Hematopoietic multipotent progenitor cell treated with erythropoietin and hydrocortisone succinate and interleukin-3 and kit ligand, for 6 days (in vitro differentiated cells): ENCODE measurements at regions not wholly inside any gene's neighbourhood (a gene's known extent, or its start where the extent isn't known, plus 50 kb on each side); places are given as distances from the start of the nearest gene placed in this dataset.
A peak's percentile ranks its signal among the peaks of the same experiment; 100 is the strongest.

Source experiments
- DNase-seq: peaks from one replicate; pipeline ENCODE4 v3.0.0-alpha.2; 2015

DNA sequence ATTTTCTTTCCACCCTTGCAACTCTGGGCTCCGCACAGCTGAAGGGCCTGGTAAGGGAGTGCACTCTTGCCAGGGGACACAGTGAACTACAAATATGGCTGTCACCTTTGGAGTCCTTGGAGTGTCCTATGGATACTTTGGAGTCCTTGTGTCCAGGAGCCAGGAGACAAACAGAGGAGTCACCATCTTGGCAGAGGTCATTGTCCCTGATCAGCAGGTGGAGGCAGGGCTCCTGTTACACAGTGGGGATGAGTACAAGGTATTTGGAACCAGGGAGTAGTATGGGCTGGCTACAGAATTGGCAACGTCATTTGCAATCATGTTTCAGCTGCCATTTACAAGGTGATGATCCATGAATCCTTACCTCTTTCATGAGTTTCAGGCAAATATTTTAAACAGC lies 132.5 kb downstream of the FAM161A start:
- DNase-seq: no peak

DNA sequence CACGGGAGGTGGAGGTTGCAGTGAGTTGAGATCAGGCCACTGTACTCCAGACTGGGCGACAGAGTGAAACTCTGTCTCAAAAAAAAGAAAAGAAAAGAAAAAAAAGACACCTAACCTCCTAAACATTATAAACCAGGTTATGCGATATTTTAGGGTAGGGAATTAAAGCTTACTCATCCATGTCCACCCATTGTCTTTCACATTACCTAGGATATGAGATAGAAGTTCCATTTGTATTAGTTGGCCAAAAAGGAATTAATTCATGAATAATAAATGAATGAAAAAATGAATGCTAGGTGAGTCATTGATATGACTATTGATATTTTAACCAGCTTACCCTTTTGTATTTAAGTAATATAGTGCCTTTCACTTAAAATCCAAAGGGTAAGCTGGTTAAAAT lies 132.9 kb downstream of the FAM161A start:
- no peak for DNase-seq

DNA sequence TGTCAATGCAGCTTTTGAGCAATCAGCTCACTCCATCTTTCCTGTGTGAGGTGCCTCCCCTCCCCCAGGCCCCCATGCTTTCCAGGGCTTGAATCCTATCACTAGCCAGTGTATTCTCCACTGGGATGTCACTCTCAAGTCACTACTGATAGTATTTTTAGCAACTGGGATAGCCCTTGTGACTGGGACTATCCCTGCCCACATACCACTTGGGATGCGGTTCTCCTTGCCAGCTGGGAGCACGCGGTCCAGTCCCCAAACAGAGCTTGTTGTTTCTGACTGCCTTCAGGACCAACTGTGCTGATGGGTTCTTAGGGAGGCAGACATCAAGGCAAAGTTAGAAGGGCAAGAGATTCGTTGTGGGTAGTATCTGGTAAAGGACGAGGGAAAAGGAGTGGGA lies 134.9 kb downstream of the FAM161A start:
- no peak for DNase-seq

DNA sequence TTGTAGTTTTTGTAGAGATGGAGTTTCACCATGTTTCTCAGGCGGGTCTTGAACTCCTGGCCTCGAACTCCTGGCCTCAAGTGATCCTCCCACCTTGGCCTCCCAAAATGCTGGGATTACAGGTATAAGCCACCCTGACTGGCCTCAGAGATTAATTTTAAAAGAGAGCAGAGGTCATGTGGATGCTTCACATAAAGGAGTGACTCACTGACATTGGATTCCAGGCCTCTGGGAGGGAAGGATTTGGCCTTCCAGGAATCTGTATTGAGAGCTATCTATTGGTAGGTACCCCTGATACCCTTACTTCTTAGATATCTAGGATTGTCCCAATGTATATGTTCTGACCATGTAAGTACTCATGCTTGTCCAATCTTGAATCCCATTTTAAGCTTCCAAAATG lies 138.4 kb downstream of the FAM161A start:
- DNase-seq: no peak

DNA sequence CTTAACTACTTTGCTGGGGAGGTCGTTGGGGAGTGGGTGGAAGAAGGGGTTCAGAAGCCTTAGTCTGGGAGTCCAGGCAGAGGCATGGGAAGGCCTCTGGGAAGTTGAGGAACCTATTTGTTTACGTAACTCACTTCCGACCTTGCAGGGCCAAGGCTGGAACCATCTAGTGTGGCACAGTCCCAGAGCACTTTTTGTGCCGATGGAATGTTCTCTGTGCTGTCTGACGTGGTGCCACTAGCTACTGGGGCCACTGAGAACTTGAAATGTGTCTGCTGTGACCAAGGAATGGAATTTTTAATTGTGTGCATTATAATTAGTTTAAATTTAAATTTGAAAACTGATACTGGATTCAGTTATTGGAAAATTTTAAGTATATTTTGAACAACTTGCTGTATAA lies 139.7 kb downstream of the FAM161A start:
- no peak for DNase-seq

DNA sequence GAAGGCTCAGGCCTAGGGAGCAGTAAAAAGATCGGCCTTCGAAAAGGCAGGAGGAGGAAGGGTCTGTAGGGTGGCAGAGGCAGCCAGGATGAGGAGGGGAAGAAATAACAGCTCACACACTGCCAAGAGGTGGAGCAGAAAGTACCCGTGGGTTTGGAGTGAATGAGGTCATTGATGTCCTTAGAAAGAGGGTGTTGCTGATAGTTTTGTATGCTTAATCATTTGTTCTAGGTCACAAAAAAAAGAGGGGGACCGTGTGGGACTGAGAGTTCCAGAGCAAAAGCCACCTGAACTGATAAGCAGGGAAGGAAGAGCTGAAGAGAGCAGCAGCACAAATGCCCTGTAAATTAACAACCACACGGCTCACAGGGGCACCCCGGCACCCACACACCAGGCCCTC lies 140.4 kb downstream of the FAM161A start:
- DNase-seq: no peak

DNA sequence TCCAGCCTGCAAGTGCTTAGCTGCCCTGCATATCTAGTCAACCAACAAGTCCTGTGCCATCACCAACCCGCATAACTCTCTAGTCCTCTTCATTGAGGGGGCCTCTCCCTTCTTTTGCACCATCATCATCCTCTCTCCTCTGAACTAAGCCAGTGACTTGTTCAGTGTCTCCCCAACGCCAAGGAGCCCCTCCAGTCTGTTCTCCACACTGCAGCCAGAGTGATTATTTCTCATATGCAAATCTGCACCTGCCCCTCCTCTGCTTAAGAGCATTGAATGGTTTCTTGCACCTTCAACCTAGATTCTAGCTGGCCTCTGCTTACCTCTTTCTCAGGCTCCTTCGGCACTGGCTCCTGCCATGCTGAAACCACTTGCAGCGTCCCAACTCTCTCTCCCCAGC lies 141.8 kb downstream of the FAM161A start:
- no peak for DNase-seq

DNA sequence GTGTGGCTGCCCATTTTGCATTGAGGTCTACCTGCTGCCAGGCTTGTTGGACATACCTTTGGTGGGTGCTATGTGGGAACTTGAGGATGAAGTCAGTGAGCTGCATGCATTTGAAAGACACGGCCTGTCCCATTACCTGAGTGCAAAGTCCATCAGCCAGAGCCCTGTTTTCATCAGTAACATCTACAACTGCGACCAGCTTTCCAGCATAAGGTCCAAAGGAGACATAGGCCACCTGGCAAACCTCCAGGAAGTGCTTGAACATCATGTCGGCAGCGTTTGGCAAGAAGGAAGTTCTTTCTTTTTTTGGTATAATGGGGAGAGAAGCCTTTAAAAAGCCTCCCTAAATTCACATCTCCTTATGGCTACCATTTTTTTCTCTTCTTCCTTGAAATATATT lies 143.1 kb downstream of the FAM161A start:
- peak; percentile 18 for DNase-seq

DNA sequence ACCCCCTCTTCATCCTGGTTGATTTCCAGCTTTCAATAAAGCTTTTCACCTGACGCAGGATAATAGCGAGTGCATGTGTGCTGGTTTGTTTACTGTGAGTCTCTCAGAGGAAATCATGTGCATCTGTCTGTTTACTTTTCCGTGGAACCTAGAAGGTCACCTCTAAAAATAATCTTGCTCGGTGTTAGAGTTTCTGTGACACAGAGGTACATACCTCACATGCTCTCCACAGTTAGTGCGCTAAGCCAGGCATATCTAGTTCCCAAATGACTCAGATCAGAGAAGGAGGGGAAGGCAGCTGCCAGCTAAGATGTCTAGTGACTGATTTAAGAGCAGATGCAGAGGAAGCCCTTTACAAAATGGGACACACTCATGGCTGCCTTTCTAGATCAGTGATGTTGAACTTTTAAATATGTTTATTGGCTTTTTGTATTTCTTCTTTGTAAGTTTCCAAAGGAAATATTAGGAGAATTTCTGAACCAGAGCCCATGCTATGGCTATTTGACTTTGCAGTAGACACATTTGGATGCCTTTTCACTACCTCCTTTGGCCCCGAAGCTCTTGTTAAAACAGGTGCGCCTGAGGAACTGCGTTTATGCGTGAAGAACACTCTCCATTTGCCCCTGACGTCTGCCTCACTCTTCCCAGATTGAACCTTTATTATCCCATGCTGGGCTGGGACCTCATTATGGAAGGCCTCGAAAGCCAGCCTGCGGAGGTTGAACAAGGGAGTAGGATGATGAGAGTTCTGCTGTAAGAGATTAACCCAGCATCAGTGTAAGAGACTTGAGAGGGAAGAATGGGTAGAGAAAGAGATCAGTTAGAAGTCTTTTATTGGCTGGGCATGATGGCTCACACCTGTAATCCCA lies 145.6 kb downstream of the FAM161A start:
- no peak for DNase-seq

DNA sequence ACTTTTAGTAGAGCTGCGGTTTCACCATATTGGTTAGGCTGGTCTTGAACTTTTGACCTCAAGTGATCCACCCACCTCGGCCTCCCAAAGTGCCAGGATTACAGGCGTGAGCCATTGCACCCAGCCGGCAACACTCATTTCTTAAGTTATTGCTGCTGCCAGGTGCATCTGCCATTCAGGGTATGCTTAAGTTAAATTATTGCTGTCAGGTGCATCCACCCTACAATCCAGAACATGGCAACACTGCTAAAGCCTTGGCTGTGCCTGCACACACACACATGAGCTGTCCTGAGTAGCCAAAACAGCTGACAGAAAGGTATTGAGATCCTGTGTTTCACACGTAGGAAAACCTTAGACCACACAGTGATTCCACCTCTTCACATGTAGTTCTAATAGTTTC lies 148.2 kb downstream of the FAM161A start:
- DNase-seq: no peak

DNA sequence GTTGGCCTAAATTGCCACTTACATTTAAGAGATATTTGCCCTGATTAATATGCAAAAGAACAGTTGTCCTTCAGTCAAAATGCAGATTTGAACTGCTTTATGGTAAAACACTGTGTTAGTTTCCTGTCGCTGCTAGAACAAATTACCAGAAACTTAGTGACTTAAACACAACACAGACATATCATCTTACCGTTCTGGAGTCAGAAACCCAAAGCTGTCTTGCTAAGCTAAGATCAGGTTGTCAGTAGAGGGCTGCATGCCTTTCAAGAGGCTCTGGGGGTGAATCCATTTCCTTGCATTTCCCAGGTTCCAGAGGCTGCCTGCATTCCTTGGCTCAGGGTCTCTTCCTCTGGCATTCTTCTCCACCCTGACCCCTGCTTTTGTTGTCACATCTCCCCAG lies 149.5 kb downstream of the FAM161A start:
- no peak for DNase-seq

DNA sequence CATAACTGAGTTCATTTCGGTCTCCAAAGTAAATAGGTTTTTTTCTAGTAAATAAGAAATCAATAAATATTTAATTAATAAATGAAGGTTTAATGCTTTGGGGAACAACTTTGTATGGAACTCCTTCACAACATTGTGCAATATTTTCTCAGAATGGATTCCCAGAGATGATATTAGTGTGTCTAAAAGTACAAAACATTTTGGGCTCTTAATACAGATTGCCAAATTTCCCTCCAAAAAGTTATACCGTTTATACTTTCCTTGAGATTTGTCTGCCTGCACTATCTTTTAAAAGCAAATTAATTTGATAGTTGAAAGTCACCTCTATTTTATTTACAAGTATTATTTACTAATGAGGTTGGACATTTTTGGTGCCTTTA lies 151.8 kb downstream of the FAM161A start:
- no peak for DNase-seq

DNA sequence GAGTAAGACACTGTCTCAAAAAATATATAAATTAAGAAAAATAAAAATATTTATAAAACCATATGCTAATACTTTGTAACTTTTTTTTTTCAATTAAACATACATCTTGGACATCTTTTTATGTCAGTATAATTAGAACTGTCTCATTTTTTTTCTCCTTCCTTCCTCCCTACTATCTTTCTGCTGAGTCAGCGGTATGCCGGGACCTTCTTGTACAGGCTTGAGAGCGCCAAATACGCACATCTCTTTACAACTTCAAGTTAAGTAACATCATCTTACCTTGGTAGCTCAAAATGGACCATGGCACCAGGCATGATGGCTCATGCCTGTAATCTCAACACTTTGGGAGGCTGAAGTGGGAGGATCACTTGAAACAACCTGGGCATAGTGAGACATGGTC lies 153.4 kb downstream of the FAM161A start:
- peak; percentile 29 for DNase-seq

DNA sequence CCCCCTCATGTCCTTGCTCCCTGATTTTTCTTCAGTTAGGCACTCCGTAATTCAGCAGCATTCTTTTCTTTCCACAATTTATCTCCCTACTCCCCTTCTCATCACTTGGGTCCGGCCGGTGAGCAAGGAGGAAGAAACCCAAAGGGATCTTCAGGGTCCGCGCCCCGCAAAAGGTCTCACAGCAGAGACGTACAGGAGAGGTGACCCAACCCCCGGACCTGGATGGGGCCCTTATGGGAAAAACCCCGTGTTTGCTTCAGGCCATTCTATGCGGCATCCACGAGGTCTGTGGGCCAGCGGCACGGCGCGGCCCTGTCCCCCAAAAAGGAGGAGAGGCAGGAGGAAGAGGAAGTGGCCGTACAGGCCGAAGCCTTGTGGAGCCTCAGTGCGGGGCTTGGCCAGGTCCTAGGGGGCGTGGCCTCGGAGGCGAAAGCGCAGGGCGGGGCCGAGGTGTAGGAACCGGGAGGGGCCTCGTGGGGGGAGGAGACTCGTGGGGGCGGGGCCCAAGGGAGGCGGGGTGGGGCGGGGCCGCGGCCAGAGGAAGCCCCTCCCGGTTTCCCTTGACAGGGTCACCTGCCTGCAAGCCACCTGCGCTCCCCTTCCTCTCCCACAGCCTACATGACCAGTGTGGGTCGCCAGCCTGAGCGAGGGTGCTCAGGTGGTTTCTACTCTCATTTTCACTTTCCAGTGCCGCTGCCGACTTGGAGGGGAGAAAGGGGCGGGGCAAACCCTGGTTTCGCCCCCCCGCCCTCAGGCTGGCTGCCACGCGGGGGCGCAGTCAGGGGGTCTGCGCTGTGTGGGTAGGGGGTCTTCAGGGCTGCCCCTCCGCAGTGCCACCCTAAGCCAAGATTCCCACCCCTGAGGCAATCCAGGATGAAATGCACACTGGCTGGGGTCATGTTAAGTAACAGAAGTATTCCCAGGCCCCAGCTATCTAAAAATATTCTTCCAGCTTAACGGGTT lies 156.4 kb upstream of the XPO1 start:
- DNase-seq: peak; percentile 97

DNA sequence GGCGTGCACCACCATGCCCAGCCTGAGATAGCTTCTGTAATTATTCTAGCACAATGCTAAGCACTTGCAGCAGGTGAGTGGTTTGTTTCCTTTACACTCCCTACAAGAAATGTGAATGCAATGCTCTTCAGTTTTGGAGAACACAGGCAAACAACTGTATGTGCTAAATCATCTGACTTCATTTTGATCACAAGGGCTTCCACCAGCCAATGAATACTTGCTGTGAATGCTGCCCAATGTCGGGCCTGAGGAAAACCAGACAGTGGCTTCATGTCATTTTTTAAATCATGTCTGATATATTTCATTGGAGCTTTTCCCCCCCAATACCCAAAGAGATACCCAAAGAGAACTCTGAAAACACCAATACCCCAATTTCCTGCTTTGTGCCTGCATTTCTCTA lies 155.6 kb upstream of the XPO1 start:
- peak; percentile 22 for DNase-seq

DNA sequence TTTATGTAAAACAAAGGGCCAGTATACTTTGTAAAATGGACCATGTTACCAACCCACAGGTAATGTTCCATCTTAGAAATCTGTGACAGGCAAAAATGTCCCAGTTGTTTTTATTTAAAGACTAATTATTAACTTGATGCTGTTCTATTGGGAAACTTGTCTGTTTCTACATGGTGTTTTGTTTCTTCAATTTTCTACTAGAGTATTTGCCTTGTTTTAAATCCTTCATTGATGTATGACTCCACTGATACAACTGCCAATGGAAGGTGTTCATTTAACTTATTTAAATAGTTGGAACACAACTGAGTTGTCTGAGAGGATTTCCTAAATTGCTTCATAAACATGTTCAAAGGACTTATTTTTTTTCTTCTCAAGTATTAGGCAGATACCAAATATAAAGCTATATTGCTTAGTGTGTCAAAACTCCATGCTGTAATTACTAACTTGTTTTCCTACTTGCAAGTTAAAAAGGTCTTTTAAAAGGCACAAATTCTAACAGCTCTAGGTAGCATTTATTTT lies 152.0 kb upstream of the XPO1 start:
- no peak for DNase-seq

DNA sequence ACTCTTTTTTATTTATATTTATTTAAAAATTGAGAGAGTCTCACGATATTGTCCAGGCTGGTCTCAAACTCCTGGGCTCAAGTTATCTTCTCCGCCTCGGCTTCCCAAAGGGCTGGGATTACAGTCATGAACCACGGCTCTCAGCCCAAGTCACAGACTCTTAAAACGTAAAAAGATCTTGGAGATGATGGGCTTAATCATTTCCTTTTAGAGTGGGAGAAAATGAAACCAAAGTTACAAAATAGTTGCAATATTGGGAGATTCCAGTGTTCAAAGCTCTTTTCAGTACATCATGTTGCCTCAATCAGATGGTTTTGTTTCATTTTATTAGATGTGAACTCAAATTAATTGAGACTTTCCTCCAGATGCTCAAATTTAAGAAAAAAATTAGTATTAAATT lies 151.4 kb upstream of the XPO1 start:
- DNase-seq: no peak

DNA sequence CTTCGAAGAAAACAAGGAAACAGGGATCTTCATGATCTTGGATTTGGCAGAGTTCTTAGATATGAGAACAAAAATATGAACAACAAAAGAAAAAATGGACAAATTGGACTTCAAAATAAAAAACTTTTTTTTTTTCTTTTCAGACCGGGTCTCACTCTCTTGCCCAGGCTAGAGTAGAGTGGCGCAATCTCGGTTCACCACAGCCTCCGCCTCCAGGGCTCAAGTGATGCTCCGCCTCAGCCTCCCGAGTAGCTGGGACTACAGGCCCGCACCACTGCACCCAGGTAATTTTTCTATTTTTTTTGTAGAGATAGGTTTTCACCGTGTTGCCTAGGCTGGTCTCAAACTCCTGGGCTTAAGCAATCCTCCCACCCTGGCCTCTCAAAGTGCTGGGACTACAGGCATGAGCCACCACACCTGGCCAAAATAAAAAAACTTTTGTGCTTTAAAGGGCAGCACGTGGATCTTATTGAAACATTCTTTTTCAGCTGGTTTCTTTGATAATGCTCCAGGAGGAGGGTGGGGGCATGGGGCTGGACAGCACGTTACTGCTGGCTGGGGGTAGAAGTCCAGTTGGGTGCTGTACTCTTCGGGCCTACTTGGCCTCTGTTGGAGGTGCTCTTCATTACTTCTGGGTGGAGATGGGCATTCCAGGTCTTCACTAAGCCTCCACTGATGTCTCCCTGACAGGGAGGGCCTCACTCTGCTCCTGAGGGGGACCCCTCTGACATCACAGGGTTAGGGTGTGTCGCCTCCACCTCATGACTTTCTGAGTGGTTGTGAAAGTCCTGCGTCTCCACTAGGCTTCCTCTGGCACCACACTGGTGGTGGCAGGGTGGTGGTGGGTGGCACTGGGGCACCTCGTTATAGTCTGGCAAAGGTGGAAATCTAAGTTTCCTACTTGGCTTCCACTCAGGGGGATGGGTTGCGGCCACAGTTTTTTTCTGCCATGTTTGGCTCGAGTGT lies 150.5 kb upstream of the XPO1 start:
- no peak for DNase-seq

DNA sequence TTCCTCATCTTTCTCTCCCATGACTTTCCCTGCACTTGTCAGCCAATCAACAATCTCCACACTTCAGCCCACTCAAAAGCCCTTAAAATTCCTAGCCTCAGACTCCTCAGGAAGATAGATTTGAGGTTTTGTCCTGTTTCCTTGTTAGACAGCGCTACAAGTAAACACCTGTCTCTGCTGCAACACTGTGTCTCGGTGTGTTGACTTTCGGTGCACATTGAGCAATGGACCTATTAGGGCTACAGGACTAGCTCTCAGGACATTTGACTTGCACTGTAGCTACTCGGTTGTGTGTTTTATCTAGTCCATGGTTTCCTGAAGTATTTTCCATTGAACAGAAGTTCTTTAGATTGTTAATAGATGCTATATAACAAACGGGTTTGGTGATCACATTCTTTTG lies 140.9 kb upstream of the XPO1 start:
- no peak for DNase-seq

DNA sequence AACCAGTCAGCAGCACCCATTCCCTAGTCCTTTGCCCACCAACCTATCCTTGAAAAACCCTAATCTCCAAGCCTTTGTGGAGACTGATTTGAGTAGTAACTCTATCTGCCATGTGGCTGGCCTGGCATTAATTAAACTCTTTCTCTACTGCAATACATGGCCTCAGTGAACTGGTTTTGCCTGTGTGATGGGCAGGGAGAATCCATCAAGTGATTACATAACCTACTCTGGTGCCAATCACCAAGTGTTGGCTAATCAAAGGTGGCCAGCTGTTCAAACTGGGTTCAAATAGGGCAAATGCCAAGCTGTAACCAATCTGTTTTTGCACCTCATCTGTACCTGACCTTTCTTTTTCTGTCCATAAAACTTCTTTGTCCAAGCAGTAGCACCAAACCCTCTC lies 139.8 kb upstream of the XPO1 start:
- no peak for DNase-seq

DNA sequence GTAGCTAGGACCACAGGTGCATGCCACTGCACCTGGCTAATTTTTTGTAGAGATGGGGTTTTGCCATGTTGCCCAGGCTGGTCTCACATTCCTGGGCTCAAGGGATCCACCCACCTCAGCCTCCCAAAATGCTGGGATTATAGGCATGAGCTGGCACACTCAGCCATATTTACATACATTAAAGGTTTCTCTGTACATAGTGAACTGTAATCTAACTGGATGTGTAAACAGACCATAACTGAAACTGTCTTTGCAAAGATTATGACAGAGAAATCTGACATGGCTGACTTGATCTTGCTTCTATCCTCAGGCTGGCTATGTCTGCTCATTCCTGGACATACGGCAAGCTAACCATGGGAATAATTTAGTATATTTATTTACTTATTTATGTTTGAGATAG lies 139.2 kb upstream of the XPO1 start:
- no peak for DNase-seq

DNA sequence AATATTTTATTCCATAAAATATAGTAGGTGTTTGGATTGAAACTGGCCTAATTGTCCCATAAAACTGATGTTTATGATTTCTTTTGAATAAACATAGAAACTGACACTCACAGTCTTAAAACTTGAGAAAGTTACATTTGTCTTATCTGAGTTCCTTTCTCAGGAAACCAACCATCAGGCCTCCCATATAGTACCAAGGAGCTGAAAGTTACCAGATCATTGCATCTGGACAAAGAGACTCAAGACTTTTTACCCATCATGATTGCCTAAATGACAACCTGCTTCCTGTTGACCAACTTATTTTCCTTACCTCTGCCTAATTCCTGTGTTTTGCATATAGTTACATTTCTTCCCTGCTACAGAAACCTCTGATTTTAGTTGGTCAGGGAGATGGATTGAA lies 137.0 kb upstream of the XPO1 start:
- DNase-seq: no peak
